H1 (cell line): ENCODE measurements at regions not wholly inside any gene's neighbourhood (a gene's known extent, or its start where the extent isn't known, plus 50 kb on each side); places are given as distances from the start of the nearest gene placed in this dataset.

ENCODE experiments used
- ATF2 ChIP-seq: IDR thresholded peaks from 2 replicates; pipeline ENCODE4 v1.6.1; 2012; ENCODE audit warnings: low read length, inconsistent platforms
- CBX5 ChIP-seq: fragments of 300-800, 300-1000 bp; sonication (generic); IDR thresholded peaks from 2 replicates; pipeline ENCODE4 v1.7.1; 2016; ENCODE audit warnings: antibody characterized with exemption, low read length, low read depth
- CHD2 ChIP-seq: IDR thresholded peaks from 2 replicates; pipeline ENCODE4 v1.6.1; 2012; ENCODE audit warnings: low read length, improper control_type of control experiment
- EP300 ChIP-seq, 2 experiments: IDR thresholded peaks; 1 replicate in 1 of 2; 2 replicates in 1 of 2; pipeline ENCODE4 v1.6.1; 2011 to 2012; ENCODE audit warnings: low read depth in 2 of 2, low read length in 2 of 2, mild to moderate bottlenecking in 2 of 2, borderline replicate concordance in 1 of 2, inconsistent platforms in 1 of 2, moderate library complexity in 1 of 2
- FOSL1 ChIP-seq: IDR thresholded peaks from 2 replicates; pipeline ENCODE4 v1.6.1; 2011; ENCODE audit warnings: mild to moderate bottlenecking, low read depth, low read length, moderate library complexity; ENCODE audit not compliant: insufficient read depth
- KDM1A ChIP-seq: fragments of 200-600, 300-600 bp; sonication (generic); IDR thresholded peaks from 2 replicates; pipeline ENCODE4 v1.7.1; 2016; ENCODE audit warnings: mild to moderate bottlenecking, low read length, borderline replicate concordance
- RAD21 ChIP-seq, 2 experiments: IDR thresholded peaks in 1 of 2; conservative IDR thresholded peaks in 1 of 2; 2 replicates each; pipeline ENCODE4 v1.6.1; 2011; ENCODE audit warnings: low read depth in 2 of 2, low read length in 2 of 2, improper control_type of control experiment in 1 of 2, inconsistent platforms in 1 of 2, mild to moderate bottlenecking in 1 of 2, moderate library complexity in 1 of 2
- TAF1 ChIP-seq: IDR thresholded peaks from 2 replicates; pipeline ENCODE4 v1.6.1; 2011; ENCODE audit warnings: mild to moderate bottlenecking, low read depth, low read length
- TEAD4 ChIP-seq: IDR thresholded peaks from 2 replicates; pipeline ENCODE4 v1.6.1; 2012; ENCODE audit warnings: low read depth, low read length, inconsistent platforms, mixed read lengths
- USF2 ChIP-seq: IDR thresholded peaks from 2 replicates; pipeline ENCODE4 v1.6.1; 2011; ENCODE audit warnings: low read length, improper control_type of control experiment
- ZNF274 ChIP-seq: IDR thresholded peaks from 2 replicates; pipeline ENCODE4 v1.7.0; 2012; ENCODE audit warnings: low read length, borderline replicate concordance; ENCODE audit errors: extremely low read depth

- TF ChIP-seq ATF2 (no peak), FOSL1 (no peak), USF2 (no peak), EP300 (IDR thresholded peaks at IDR 0.05; ENCODE audit: borderline replicate concordance in 1 of 2, low read depth in 2 of 2, low read length in 2 of 2) (peak in 1 of 2 experiments; percentile 92; a peak in 2 of 3 replicates), ZNF274 (no peak), TEAD4 (0 out of 2 replicates have a peak, but pooled peaks have one; percentile 3), CHD2 (no peak), KDM1A (no peak), TAF1 (0 out of 2 replicates have a peak, but pooled peaks have one; percentile 28), CBX5 (no peak), RAD21 (IDR thresholded peaks at IDR 0.05 in 1 of 2, conservative IDR thresholded peaks at IDR 0.05 in 1 of 2; ENCODE audit: low read depth in 2 of 2, low read length in 2 of 2) (peak; percentile 28 to 50)
Observed at GRCh38 chr1:38269923-38270848, 223.6 kb upstream of the POU3F1 start (continued).
